ENCODE measurements at regions not wholly inside any gene's neighbourhood (a gene's known extent, or its start where the extent isn't known, plus 50 kb on each side); places are given as distances from the start of the nearest gene placed in this dataset.

DNA sequence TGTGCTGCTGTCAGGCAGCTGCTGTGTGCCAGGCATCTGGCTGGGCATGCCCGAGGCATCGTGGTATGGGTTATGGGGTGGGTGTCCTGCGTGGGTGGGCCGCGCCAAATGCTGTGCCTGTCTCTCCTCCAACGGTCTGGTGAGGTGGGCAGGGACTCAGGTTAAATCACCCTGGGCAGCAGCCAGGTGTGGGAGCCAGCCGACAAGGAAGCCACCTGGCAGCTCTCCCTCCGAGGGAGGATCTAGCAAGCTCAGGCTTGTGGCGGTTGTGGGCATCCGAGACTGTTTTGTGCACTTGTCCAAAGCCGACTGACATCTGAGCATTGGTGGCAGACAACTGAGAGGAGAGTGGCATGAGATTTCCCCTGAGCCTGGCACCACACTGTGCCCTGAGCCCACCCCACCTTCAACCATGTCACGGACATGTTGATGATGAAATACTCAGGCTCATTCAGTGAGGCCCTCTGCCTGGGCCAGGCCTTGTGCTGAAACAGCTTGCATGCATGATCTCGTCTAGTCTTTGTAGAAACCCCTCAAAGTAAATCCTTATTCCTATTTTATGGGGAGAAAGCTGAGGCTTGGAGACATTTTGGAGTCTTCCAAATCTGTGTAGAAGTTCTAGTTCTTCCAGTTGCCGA, 181.8 kb upstream of the MYL2 start:
- peaks cover 0 to 3% (median 0%) of the 10 kb centered on the region in 4 experiments; a peak in 3 of 7 replicates for H3K4me1 ChIP-seq (replicated peaks in 1 of 4; ENCODE audit: control insufficient read depth in 3 of 4, insufficient read depth in 4 of 4, low read length in 3 of 4)
- H4K20me1 ChIP-seq (replicated peaks in 1 of 2; ENCODE audit: control insufficient read depth in 1 of 2, insufficient read depth in 2 of 2, low read length in 2 of 2) = peaks cover 0 to 2% of the 10 kb centered on the region in 2 experiments
- no peak overlapping the region for H2AFZ ChIP-seq (ENCODE audit: low read length)
- no peak overlapping the region; the same call in 1 of the 2 replicates for H2BK5ac ChIP-seq (ENCODE audit: low read depth, low read length)
- H3K23ac ChIP-seq (ENCODE audit: insufficient read length) = no peak overlapping the region
- H3K4ac ChIP-seq (replicated peaks; ENCODE audit: insufficient read length, low read depth, low read length) = peak overlapping the region; percentile 10
- H4K5ac ChIP-seq (ENCODE audit: insufficient read length, low read depth, low read length) = no peak overlapping the region
- H3K9ac ChIP-seq (replicated peaks in 1 of 4; ENCODE audit: extremely low read depth in 1 of 4, low read depth in 3 of 4, low read length in 3 of 4) = no peak overlapping the region
- H2BK20ac ChIP-seq (ENCODE audit: low read length) = no peak overlapping the region
- no peak overlapping the region for H2BK120ac ChIP-seq (replicated peaks; ENCODE audit: low read depth, low read length)
- H3K79me1 ChIP-seq (ENCODE audit: low read depth, low read length) = peaks cover 6% of the 10 kb centered on the region
- H3K79me2 ChIP-seq (ENCODE audit: control insufficient read depth in 1 of 2, insufficient read depth in 2 of 2, low read length in 2 of 2) = no peaks in the 10 kb centered on the region; a peak in 1 of 4 replicates
- no peaks in the 10 kb centered on the region for H3K9me3 ChIP-seq (ENCODE audit: insufficient read depth in 2 of 2, low read depth in 1 of 2, low read length in 1 of 2)
- no peak overlapping the region; the same call in 1 of the 2 replicates for H2BK12ac ChIP-seq (ENCODE audit: low read depth, low read length)
- H3K14ac ChIP-seq (ENCODE audit: insufficient read length) = no peak overlapping the region
- no peak overlapping the region for H3K4me3 ChIP-seq (ENCODE audit: extremely low read depth in 1 of 4, insufficient read depth in 2 of 4, low read depth in 3 of 4, low read length in 4 of 4)
- no peak for FAIRE-seq
- H3K27me3 ChIP-seq (replicated peaks in 1 of 4; ENCODE audit: control insufficient read depth in 3 of 4, extremely low read depth in 1 of 4, insufficient read depth in 3 of 4, low read length in 3 of 4) = no peaks in the 10 kb centered on the region; a peak in 1 of 7 replicates
- 0 out of 2 replicates have a peak overlapping the region, but pooled peaks have one; percentile 34 for H2BK15ac ChIP-seq (ENCODE audit: low read length)
- H4K91ac ChIP-seq (replicated peaks; ENCODE audit: insufficient read length, low read length) = no peak overlapping the region
- no peak for DNase-seq (ENCODE audit: low read depth in 1 of 2, low spot score in 2 of 2)
- H3K27ac ChIP-seq (ENCODE audit: low read depth, low read length) = no peak overlapping the region
- H3K4me2 ChIP-seq (ENCODE audit: insufficient read depth in 1 of 2, low read depth in 2 of 2, low read length in 2 of 2) = no peak overlapping the region
- TF ChIP-seq RFX5 (IDR thresholded peaks at IDR 0.05; ENCODE audit: borderline replicate concordance, low read depth, low read length) (no peak), POU5F1 (IDR thresholded peaks at IDR 0.05; ENCODE audit: low read depth, low read length) (no peak), TCF12 (IDR thresholded peaks at IDR 0.05; ENCODE audit: low read depth, low read length) (no peak), POLR2AphosphoS5 (IDR thresholded peaks at IDR 0.05; ENCODE audit: low read depth, low read length) (no peak)
- TF ChIP-seq, protein P1, sequence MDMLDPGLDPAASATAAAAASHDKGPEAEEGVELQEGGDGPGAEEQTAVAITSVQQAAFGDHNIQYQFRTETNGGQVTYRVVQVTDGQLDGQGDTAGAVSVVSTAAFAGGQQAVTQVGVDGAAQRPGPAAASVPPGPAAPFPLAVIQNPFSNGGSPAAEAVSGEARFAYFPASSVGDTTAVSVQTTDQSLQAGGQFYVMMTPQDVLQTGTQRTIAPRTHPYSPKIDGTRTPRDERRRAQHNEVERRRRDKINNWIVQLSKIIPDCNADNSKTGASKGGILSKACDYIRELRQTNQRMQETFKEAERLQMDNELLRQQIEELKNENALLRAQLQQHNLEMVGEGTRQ (IDR thresholded peaks at IDR 0.05; ENCODE audit: low read length) = no peak
- no peak overlapping the region for H3K18ac ChIP-seq (ENCODE audit: extremely low read depth, low read length)
- POLR2A ChIA-PET (ENCODE audit: partially characterized antibody) = no interaction called here
- no peaks in the 10 kb centered on the region; the same call in 1 of the 2 replicates for H3K23me2 ChIP-seq (ENCODE audit: low read depth, low read length)
- no peak overlapping the region for H2AK5ac ChIP-seq (ENCODE audit: low read depth, low read length)
- H4K8ac ChIP-seq (ENCODE audit: extremely low read depth, insufficient read depth, low read length) = peak overlapping the region; percentile 7; the same call in 1 of the 2 replicates
- no peak overlapping the region for H3K56ac ChIP-seq (replicated peaks; ENCODE audit: insufficient read length, low read depth, low read length)
- WGBS, 2 experiments (ENCODE audit: extremely low coverage in 1 of 2, insufficient coverage in 1 of 2, insufficient read length in 1 of 2, insufficient replicate concordance in 2 of 2, low coverage in 1 of 2, low lambda C conversion rate in 2 of 2, missing lambda C conversion rate in 1 of 2) = 94% methylated on average over 14 of the region's 14 CpGs; no CpG with 5 or more reads in 1 of the 2 experiments
- no peaks in the 10 kb centered on the region for H3K36me3 ChIP-seq (ENCODE audit: control insufficient read depth in 2 of 4, insufficient read depth in 4 of 4, low read length in 3 of 4)
- CTCF ChIA-PET (ENCODE audit: partially characterized antibody) = interaction anchor here (1.1 kb wide), 1 partner anchor 18 kb away, joined by 3 read pairs; no protein-coding TSS in a partner anchor
